ENCODE measurements at regions not wholly inside any gene's neighbourhood (a gene's known extent, or its start where the extent isn't known, plus 50 kb on each side); places are given as distances from the start of the nearest gene placed in this dataset.

DNA sequence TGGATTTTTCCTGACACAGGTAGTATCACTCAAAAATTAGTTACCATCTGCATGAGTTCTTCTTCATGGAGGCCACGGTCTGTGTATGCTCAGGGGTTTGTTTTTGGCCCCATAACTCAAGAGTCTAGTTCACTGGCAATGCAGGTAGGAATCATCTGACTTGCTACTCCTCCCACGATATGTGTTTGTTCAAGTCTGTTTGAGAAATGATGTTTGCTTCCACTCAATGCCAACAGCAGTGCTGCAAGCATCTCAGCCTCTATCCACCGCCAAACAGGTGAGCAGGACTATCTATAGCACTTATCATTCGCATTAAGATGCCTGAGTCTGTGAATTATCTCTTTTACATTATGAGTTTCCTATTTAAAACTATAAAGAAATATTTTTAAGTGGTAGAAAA lies 264.8 kb upstream of the PTGER4 start:
- H3K4me2 ChIP-seq (ENCODE audit: low read length): no peak overlapping the region
- H3K4me3 ChIP-seq (ENCODE audit: low read depth, low read length): no peak overlapping the region
- no peak overlapping the region for H3K9ac ChIP-seq
- H3K4me1 ChIP-seq: no peaks in the 10 kb centered on the region
- no peaks in the 10 kb centered on the region for H3K36me3 ChIP-seq (ENCODE audit: control insufficient read depth, insufficient read depth, low read length)
- no peak overlapping the region for H2AFZ ChIP-seq
- no peaks in the 10 kb centered on the region for H3K9me3 ChIP-seq (ENCODE audit: control insufficient read depth, low read length)
- H3K27ac ChIP-seq: no peak overlapping the region
- H3K79me2 ChIP-seq: no peaks in the 10 kb centered on the region
- H3K27me3 ChIP-seq (ENCODE audit: control insufficient read depth, insufficient read depth, low read length): no peaks in the 10 kb centered on the region
- TF ChIP-seq, protein P1, sequence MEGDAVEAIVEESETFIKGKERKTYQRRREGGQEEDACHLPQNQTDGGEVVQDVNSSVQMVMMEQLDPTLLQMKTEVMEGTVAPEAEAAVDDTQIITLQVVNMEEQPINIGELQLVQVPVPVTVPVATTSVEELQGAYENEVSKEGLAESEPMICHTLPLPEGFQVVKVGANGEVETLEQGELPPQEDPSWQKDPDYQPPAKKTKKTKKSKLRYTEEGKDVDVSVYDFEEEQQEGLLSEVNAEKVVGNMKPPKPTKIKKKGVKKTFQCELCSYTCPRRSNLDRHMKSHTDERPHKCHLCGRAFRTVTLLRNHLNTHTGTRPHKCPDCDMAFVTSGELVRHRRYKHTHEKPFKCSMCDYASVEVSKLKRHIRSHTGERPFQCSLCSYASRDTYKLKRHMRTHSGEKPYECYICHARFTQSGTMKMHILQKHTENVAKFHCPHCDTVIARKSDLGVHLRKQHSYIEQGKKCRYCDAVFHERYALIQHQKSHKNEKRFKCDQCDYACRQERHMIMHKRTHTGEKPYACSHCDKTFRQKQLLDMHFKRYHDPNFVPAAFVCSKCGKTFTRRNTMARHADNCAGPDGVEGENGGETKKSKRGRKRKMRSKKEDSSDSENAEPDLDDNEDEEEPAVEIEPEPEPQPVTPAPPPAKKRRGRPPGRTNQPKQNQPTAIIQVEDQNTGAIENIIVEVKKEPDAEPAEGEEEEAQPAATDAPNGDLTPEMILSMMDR (IDR thresholded peaks at IDR 0.05): no peak

DNA sequence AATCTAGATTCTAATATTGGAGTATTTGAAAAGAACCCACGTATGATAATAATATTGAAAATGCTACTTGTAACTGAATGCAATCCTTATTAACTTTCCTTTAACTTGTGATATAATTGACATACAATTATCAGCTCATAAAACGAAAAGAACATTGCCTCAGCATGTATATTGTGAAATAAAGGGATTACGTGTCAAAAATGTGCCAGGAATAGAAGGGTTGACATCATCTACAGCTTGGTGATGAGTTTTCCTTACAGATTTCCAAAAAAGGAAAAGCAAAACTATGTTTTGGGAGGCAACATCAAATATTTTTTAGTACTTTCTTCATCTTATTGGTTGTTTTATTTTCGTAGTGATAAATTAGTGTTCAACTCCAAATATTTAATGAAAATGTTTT lies 266.0 kb upstream of the PTGER4 start:
- Histone ChIP-seq H3K27me3 (ENCODE audit: control insufficient read depth, insufficient read depth, low read length) (no peaks in the 10 kb centered on the region), H3K4me1 (no peaks in the 10 kb centered on the region), H3K4me2 (ENCODE audit: low read length) (no peak overlapping the region), H3K9ac (no peak overlapping the region), H3K79me2 (no peaks in the 10 kb centered on the region), H3K4me3 (ENCODE audit: low read depth, low read length) (no peak overlapping the region), H2AFZ (no peak overlapping the region), H3K27ac (no peak overlapping the region), H3K36me3 (ENCODE audit: control insufficient read depth, insufficient read depth, low read length) (no peaks in the 10 kb centered on the region), H3K9me3 (ENCODE audit: control insufficient read depth, low read length) (no peaks in the 10 kb centered on the region)
- TF ChIP-seq, protein P1 (IDR thresholded peaks at IDR 0.05): no peak

DNA sequence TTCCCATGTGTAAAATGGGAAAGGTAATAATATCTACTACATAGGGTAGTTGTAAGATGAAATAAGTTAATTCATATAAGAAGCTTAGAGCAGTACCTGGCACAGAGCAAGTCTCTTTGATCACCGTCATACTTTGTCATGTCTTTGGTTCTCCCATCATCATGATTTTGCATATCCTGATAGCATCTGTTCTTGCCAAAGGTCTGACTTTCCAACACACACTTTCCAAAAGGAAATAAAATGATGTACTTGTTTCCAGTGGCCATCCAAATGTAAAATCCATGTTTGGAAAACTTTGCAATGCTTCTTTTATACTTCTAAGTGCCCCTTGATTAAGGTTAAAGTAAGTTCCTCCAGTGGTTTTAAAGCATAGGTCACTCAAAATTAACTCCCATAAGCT lies 266.9 kb upstream of the PTGER4 start:
- H3K4me1 ChIP-seq: no peaks in the 10 kb centered on the region
- H3K27ac ChIP-seq: no peak overlapping the region
- no peak overlapping the region for H3K4me3 ChIP-seq (ENCODE audit: low read depth, low read length)
- no peaks in the 10 kb centered on the region for H3K79me2 ChIP-seq
- H3K36me3 ChIP-seq (ENCODE audit: control insufficient read depth, insufficient read depth, low read length): no peaks in the 10 kb centered on the region
- TF ChIP-seq, protein P1 (IDR thresholded peaks at IDR 0.05): no peak
- no peak overlapping the region for H3K4me2 ChIP-seq (ENCODE audit: low read length)
- H3K9me3 ChIP-seq (ENCODE audit: control insufficient read depth, low read length): no peaks in the 10 kb centered on the region
- no peaks in the 10 kb centered on the region for H3K27me3 ChIP-seq (ENCODE audit: control insufficient read depth, insufficient read depth, low read length)
- H3K9ac ChIP-seq: no peak overlapping the region
- H2AFZ ChIP-seq: no peak overlapping the region

DNA sequence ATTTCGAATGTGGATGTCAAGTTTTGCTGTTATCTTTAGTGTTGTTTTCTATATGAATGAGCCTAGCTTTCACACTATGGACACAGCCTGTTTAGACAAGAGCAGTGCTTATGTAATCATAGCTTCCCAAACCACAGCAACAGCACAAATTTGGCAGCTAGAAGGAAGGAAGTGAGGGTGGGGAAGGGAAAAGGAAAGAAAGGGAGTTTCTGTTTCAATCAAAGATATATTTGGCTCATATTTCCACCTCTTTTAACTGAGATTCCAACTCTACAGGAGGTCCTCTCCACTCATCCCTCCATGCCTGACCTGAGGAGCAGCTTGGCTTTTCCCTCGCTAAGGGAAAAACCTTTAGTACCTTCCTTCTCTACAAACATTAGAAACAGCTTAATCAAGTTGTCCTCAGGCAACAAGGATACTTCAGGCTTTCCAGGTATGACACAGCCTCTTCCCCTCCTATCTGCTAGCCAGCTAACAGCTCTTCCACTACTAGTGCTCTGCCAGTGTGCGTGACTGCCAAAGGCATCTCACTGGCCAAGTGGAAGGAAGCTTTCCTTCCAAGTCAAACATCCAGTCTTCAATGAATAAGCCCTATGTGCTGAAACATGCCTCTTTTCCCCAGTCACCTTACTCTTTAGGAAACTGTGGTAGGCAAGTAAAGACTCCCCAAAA lies 268.6 kb upstream of the PTGER4 start:
- Histone ChIP-seq H3K4me3 (ENCODE audit: low read depth, low read length) (no peak overlapping the region), H3K4me2 (ENCODE audit: low read length) (no peak overlapping the region), H3K36me3 (ENCODE audit: control insufficient read depth, insufficient read depth, low read length) (no peaks in the 10 kb centered on the region), H2AFZ (no peak overlapping the region), H3K27ac (peak overlapping the region; percentile 20), H3K79me2 (no peaks in the 10 kb centered on the region), H3K27me3 (ENCODE audit: control insufficient read depth, insufficient read depth, low read length) (no peaks in the 10 kb centered on the region), H3K9me3 (ENCODE audit: control insufficient read depth, low read length) (no peaks in the 10 kb centered on the region), H3K4me1 (no peaks in the 10 kb centered on the region), H3K9ac (no peak overlapping the region)
- TF ChIP-seq, protein P1 (IDR thresholded peaks at IDR 0.05): no peak

DNA sequence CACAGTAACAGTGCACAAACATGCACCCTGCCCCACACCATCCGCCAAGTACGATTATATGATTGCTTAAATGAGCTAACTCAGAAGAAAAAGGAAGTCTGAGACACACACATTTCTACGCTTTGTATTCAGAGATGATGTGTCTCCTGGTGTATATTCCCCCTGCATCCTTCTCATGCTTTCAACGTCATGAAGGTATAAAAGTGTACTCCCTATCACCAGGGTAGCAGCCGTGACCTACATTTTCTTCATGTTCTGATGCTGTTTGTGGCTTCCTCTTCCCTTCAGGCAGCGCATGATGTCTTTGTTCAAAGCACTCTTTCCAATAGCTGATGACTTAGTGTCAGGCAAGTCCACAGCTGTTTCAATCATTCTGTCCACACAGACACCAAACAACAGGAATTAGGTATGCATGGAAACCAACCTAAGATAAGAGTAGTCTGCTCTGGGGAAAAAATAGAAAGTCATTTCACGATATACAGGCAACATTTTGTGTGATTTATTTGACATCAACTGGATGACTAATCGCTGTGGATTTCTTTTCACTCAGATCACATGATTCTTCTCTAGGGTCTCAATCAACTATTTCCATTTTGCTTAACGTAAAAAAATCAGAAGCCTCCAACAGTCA lies 269.4 kb upstream of the PTGER4 start:
- Histone ChIP-seq H3K9ac (no peak overlapping the region), H3K4me3 (ENCODE audit: low read depth, low read length) (no peak overlapping the region), H3K79me2 (no peaks in the 10 kb centered on the region), H3K4me2 (ENCODE audit: low read length) (no peak overlapping the region), H3K27ac (no peak overlapping the region), H3K36me3 (ENCODE audit: control insufficient read depth, insufficient read depth, low read length) (no peaks in the 10 kb centered on the region), H3K4me1 (no peaks in the 10 kb centered on the region), H2AFZ (no peak overlapping the region), H3K27me3 (ENCODE audit: control insufficient read depth, insufficient read depth, low read length) (no peaks in the 10 kb centered on the region), H3K9me3 (ENCODE audit: control insufficient read depth, low read length) (no peaks in the 10 kb centered on the region)
- TF ChIP-seq, protein P1 (IDR thresholded peaks at IDR 0.05): no peak
